ENCODE measurements at regions not wholly inside any gene's neighbourhood (a gene's known extent, or its start where the extent isn't known, plus 50 kb on each side); places are given as distances from the start of the nearest gene placed in this dataset.

- no peak overlapping the region for H2AFZ ChIP-seq (ENCODE audit: low read depth, low read length)
- no TSS peak for BruUV-seq (replicated peaks)
- no peaks in the 10 kb centered on the region for H4K20me1 ChIP-seq (replicated peaks; ENCODE audit: control insufficient read depth, extremely low read depth, insufficient read depth, low read length)
- H3K79me2 ChIP-seq (ENCODE audit: control insufficient read depth, insufficient read depth, low read length) = no peaks in the 10 kb centered on the region
- ChIA-PET POLR2A (no interaction called here), CTCF (interaction anchor here (0.6 to 0.8 kb wide), 3 partner anchors 13 to 79 kb away, joined by 3 to 4 read pairs (median 3); no protein-coding TSS in a partner anchor)
- no peak overlapping the region for H3K4me2 ChIP-seq (ENCODE audit: insufficient read depth, low read length)
- no peak overlapping the region for H3K9ac ChIP-seq (replicated peaks; ENCODE audit: extremely low read depth, insufficient read depth, low read length)
- no peak overlapping the region for H3K4me3 ChIP-seq (replicated peaks in 1 of 3; ENCODE audit: insufficient read depth in 1 of 3, low read depth in 1 of 3, low read length in 3 of 3)
- H3K4me1 ChIP-seq (ENCODE audit: control insufficient read depth, extremely low read depth, insufficient read depth, low read length) = no peaks in the 10 kb centered on the region
- H3K27ac ChIP-seq (ENCODE audit: insufficient read depth, low read depth, low read length) = no peak overlapping the region
- H3K9me3 ChIP-seq (replicated peaks; ENCODE audit: control insufficient read depth, insufficient read depth, low read length) = no peaks in the 10 kb centered on the region
- H3K9me1 ChIP-seq (replicated peaks; ENCODE audit: control insufficient read depth, extremely low read depth, insufficient read depth, low read length) = no peaks in the 10 kb centered on the region
- FAIRE-seq = no peak
- peaks cover 0 to 2% of the 10 kb centered on the region in 2 experiments for H3K27me3 ChIP-seq (ENCODE audit: control insufficient read depth in 2 of 2, insufficient read depth in 2 of 2, low read length in 2 of 2)
- H3K36me3 ChIP-seq (ENCODE audit: control insufficient read depth in 2 of 2, extremely low read depth in 1 of 2, insufficient read depth in 2 of 2, low read length in 2 of 2) = no peaks in the 10 kb centered on the region
- dilution Hi-C loops (cut with MboI; ENCODE audit: extremely low pct_ligation_motif_present, low sequenced_read_pairs) (no loop called here), intact Hi-C loops (cut with micrococcal nuclease) (no loop called here)
- DNase-seq (ENCODE audit: low read depth, low spot score) = no peak
- TF ChIP-seq MYC (IDR thresholded peaks at IDR 0.05; ENCODE audit: low read depth, low read length) = no peak
- TF ChIP-seq FOS (IDR thresholded peaks at IDR 0.05; ENCODE audit: borderline replicate concordance, insufficient read depth, low read length) = no peak
- TF ChIP-seq EZH2 (IDR thresholded peaks at IDR 0.05; ENCODE audit: borderline replicate concordance, low read depth, low read length, severe bottlenecking) = no peak
Observed at GRCh38 chr2:201966691-201967438, 66.8 kb upstream of the FZD7 start.

GRCh38 chr2:201968050-201968449 lies 65.6 kb upstream of the FZD7 start:
- no peaks in the 10 kb centered on the region for H3K79me2 ChIP-seq (ENCODE audit: control insufficient read depth, insufficient read depth, low read length)
- FAIRE-seq (no peak), DNase-seq (ENCODE audit: low read depth, low spot score) (no peak)
- H3K9ac ChIP-seq (replicated peaks; ENCODE audit: extremely low read depth, insufficient read depth, low read length) = no peak overlapping the region
- intact Hi-C loops (cut with micrococcal nuclease) (no loop called here), dilution Hi-C loops (cut with MboI; ENCODE audit: extremely low pct_ligation_motif_present, low sequenced_read_pairs) (no loop called here)
- no peak overlapping the region for H3K4me2 ChIP-seq (ENCODE audit: insufficient read depth, low read length)
- H2AFZ ChIP-seq (ENCODE audit: low read depth, low read length) = no peak overlapping the region
- CTCF ChIA-PET = no interaction called here
- BruUV-seq (replicated peaks) = no TSS peak
- POLR2A ChIA-PET = no interaction called here
- no peaks in the 10 kb centered on the region for H3K9me1 ChIP-seq (replicated peaks; ENCODE audit: control insufficient read depth, extremely low read depth, insufficient read depth, low read length)
- H3K9me3 ChIP-seq (replicated peaks; ENCODE audit: control insufficient read depth, insufficient read depth, low read length) = no peaks in the 10 kb centered on the region
- no peak overlapping the region for H3K4me3 ChIP-seq (replicated peaks in 1 of 3; ENCODE audit: insufficient read depth in 1 of 3, low read depth in 1 of 3, low read length in 3 of 3)
- TF ChIP-seq GATA2 (IDR thresholded peaks at IDR 0.05; ENCODE audit: insufficient read depth, insufficient read length, low read depth, low read length) (no peak), MAX (IDR thresholded peaks at IDR 0.05; ENCODE audit: insufficient read depth, insufficient read length) (no peak), POLR2AphosphoS5 (IDR thresholded peaks at IDR 0.05; ENCODE audit: insufficient read depth, low read depth, low read length) (no peak), MYC (IDR thresholded peaks at IDR 0.05; ENCODE audit: low read depth, low read length) (no peak), FOS (IDR thresholded peaks at IDR 0.05; ENCODE audit: borderline replicate concordance, insufficient read depth, low read length) (no peak), POLR2A (IDR thresholded peaks at IDR 0.05; ENCODE audit: low read depth, low read length) (no peak), EZH2 (IDR thresholded peaks at IDR 0.05; ENCODE audit: borderline replicate concordance, low read depth, low read length, severe bottlenecking) (no peak), JUN (IDR thresholded peaks at IDR 0.05; ENCODE audit: borderline replicate concordance, insufficient read depth, insufficient read length, low read depth) (no peak)
- TF ChIP-seq, protein P1, sequence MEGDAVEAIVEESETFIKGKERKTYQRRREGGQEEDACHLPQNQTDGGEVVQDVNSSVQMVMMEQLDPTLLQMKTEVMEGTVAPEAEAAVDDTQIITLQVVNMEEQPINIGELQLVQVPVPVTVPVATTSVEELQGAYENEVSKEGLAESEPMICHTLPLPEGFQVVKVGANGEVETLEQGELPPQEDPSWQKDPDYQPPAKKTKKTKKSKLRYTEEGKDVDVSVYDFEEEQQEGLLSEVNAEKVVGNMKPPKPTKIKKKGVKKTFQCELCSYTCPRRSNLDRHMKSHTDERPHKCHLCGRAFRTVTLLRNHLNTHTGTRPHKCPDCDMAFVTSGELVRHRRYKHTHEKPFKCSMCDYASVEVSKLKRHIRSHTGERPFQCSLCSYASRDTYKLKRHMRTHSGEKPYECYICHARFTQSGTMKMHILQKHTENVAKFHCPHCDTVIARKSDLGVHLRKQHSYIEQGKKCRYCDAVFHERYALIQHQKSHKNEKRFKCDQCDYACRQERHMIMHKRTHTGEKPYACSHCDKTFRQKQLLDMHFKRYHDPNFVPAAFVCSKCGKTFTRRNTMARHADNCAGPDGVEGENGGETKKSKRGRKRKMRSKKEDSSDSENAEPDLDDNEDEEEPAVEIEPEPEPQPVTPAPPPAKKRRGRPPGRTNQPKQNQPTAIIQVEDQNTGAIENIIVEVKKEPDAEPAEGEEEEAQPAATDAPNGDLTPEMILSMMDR (IDR thresholded peaks at IDR 0.05; ENCODE audit: extremely low read depth in 1 of 2, insufficient read depth in 1 of 2, low read depth in 1 of 2, low read length in 2 of 2) = no peak
- H3K4me1 ChIP-seq (ENCODE audit: control insufficient read depth, extremely low read depth, insufficient read depth, low read length) = no peaks in the 10 kb centered on the region
- H4K20me1 ChIP-seq (replicated peaks; ENCODE audit: control insufficient read depth, extremely low read depth, insufficient read depth, low read length) = no peaks in the 10 kb centered on the region
- H3K36me3 ChIP-seq (ENCODE audit: control insufficient read depth in 2 of 2, extremely low read depth in 1 of 2, insufficient read depth in 2 of 2, low read length in 2 of 2) = no peaks in the 10 kb centered on the region
- H3K27me3 ChIP-seq (ENCODE audit: control insufficient read depth in 2 of 2, insufficient read depth in 2 of 2, low read length in 2 of 2) = peaks cover 0 to 5% of the 10 kb centered on the region in 2 experiments
- H3K27ac ChIP-seq (ENCODE audit: insufficient read depth, low read depth, low read length) = no peak overlapping the region

Measured in endothelial cell of umbilical vein (primary cell).